ENCODE measurements at regions not wholly inside any gene's neighbourhood (a gene's known extent, or its start where the extent isn't known, plus 50 kb on each side); places are given as distances from the start of the nearest gene placed in this dataset.
"Not testable (repeated sequence)": the region's sequence is repeated elsewhere in the genome, so short reads cannot be mapped to it uniquely, and the experiment has no call there.

DNA sequence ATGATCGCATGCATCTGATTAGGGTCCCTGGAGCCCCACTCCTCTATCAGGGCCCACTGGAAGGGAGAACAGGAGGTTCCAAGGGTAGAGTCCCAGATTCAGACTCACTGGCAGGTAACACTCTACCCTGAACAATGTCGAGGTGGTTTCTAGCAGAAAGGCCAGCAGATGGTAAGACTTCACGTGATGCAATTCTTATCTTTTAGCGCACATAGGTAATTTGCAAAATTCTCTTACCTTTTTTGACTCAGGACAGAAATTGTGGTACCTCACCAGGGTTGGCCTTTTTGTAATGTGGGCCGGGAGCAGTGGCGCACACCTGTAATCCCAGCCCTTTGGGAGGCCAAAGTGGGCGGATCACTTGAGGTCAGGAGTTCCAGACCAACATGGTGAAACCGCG is 228.1 kb upstream of the JARID2 start:
- no TSS peak for BruUV-seq (replicated peaks)
- no peaks in the 10 kb centered on the region for H3K9me3 Mint-ChIP-seq (ENCODE audit: unreplicated experiment)
- H3K4me1 Mint-ChIP-seq (ENCODE audit: low read depth, unreplicated experiment): peaks cover 9% of the 10 kb centered on the region
- H3K27me3 Mint-ChIP-seq (ENCODE audit: insufficient read depth, unreplicated experiment): no peaks in the 10 kb centered on the region
- Histone ChIP-seq H3K27me3 (replicated peaks; ENCODE audit: control insufficient read depth, insufficient read depth, low read length) (no peaks in the 10 kb centered on the region), H3K36me3 (ENCODE audit: control insufficient read depth, insufficient read depth, low read length) (no peaks in the 10 kb centered on the region), H3K4me1 (no peaks in the 10 kb centered on the region), H3K4me3 (ENCODE audit: low read depth, low read length) (no peak overlapping the region), H3K9me3 (no peaks in the 10 kb centered on the region)
- H3K4me3 Mint-ChIP-seq (ENCODE audit: unreplicated experiment): no peak overlapping the region
- intact Hi-C loops (cut with micrococcal nuclease; ENCODE audit: unreplicated experiment): no loop called here
- TF ChIP-seq, protein P1, sequence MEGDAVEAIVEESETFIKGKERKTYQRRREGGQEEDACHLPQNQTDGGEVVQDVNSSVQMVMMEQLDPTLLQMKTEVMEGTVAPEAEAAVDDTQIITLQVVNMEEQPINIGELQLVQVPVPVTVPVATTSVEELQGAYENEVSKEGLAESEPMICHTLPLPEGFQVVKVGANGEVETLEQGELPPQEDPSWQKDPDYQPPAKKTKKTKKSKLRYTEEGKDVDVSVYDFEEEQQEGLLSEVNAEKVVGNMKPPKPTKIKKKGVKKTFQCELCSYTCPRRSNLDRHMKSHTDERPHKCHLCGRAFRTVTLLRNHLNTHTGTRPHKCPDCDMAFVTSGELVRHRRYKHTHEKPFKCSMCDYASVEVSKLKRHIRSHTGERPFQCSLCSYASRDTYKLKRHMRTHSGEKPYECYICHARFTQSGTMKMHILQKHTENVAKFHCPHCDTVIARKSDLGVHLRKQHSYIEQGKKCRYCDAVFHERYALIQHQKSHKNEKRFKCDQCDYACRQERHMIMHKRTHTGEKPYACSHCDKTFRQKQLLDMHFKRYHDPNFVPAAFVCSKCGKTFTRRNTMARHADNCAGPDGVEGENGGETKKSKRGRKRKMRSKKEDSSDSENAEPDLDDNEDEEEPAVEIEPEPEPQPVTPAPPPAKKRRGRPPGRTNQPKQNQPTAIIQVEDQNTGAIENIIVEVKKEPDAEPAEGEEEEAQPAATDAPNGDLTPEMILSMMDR (IDR thresholded peaks at IDR 0.05; ENCODE audit: insufficient read depth in 1 of 2, low read depth in 1 of 2, low read length in 1 of 2, severe bottlenecking in 1 of 2, unreplicated experiment in 1 of 2): no peak
- POLR2A ChIA-PET: no interaction called here
- no peak for DNase-seq
- CTCF ChIA-PET: no interaction called here
- H3K27ac Mint-ChIP-seq (ENCODE audit: unreplicated experiment): no peak overlapping the region
- no peaks in the 10 kb centered on the region for H3K36me3 Mint-ChIP-seq (ENCODE audit: insufficient read depth, unreplicated experiment)

DNA sequence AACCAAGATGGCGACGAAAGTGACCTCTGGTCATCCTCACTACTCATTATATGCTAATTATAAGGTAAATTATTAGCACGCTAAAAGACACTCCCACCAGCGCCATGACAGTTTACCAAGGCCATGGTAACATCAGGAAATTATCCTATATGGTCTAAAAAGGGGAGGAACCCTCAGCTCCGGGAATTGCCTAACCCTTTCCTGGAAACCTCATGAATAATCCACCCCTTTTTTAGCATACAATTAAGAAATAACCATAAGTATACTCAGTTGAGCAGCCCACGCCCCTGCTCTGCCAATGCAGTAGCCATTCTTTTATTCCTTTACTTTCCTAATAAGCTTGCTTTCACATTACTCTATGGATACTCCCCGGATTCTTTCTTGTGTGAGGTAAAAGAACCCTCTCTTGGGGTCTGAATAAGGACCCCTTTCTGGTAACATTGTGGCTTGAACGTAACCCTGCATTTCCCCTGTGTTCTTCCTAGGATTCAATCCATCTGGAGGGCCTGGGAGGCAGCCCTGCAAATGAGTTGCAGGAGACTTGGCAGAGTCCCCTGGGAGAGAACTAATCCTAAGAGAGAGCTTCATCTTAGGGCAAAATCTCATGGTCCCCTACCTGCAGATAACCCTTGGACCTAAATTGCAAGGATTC is 225.6 kb upstream of the JARID2 start:
- Mint-ChIP-seq H3K4me1 (ENCODE audit: low read depth, unreplicated experiment) (peaks cover 9% of the 10 kb centered on the region), H3K4me3 (ENCODE audit: unreplicated experiment) (no peak overlapping the region), H3K27ac (ENCODE audit: unreplicated experiment) (no peak overlapping the region), H3K36me3 (ENCODE audit: insufficient read depth, unreplicated experiment) (no peaks in the 10 kb centered on the region), H3K27me3 (ENCODE audit: insufficient read depth, unreplicated experiment) (no peaks in the 10 kb centered on the region), H3K9me3 (ENCODE audit: unreplicated experiment) (no peaks in the 10 kb centered on the region)
- Histone ChIP-seq H3K36me3 (ENCODE audit: control insufficient read depth, insufficient read depth, low read length) (no peaks in the 10 kb centered on the region), H3K4me3 (ENCODE audit: low read depth, low read length) (no peak overlapping the region), H3K9me3 (no peaks in the 10 kb centered on the region), H3K27me3 (replicated peaks; ENCODE audit: control insufficient read depth, insufficient read depth, low read length) (no peaks in the 10 kb centered on the region), H3K4me1 (no peaks in the 10 kb centered on the region)
- POLR2A ChIA-PET: no interaction called here
- no peak for DNase-seq
- BruUV-seq (replicated peaks): no TSS peak
- TF ChIP-seq, protein P1 (IDR thresholded peaks at IDR 0.05; ENCODE audit: insufficient read depth in 1 of 2, low read depth in 1 of 2, low read length in 1 of 2, severe bottlenecking in 1 of 2, unreplicated experiment in 1 of 2): no peak
- intact Hi-C loops (cut with micrococcal nuclease; ENCODE audit: unreplicated experiment): no loop called here
- CTCF ChIA-PET: no interaction called here

DNA sequence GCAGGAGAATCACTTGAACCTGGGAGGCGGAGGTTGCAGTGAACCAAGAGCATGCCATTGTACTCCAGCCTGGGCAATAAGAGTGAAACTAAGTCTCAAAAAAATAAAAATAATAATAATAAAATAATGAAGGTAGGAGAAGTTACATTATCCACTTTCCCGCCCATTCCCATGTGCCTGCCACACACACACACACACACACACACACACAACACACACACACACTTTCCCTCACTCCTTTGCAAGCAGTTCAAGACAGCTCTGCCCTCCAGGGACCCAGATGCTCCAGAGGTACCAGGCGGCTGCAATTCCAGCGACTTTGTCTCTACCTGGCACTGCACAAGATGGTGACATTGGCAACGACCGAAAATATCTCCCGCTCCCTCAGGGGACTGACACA is 224.8 kb upstream of the JARID2 start:
- TF ChIP-seq, protein P1 (IDR thresholded peaks at IDR 0.05; ENCODE audit: insufficient read depth in 1 of 2, low read depth in 1 of 2, low read length in 1 of 2, severe bottlenecking in 1 of 2, unreplicated experiment in 1 of 2): no peak
- CTCF ChIA-PET: no interaction called here
- Histone ChIP-seq H3K4me3 (ENCODE audit: low read depth, low read length) (no peak overlapping the region), H3K9me3 (no peaks in the 10 kb centered on the region), H3K27me3 (replicated peaks; ENCODE audit: control insufficient read depth, insufficient read depth, low read length) (no peaks in the 10 kb centered on the region), H3K4me1 (no peaks in the 10 kb centered on the region), H3K36me3 (ENCODE audit: control insufficient read depth, insufficient read depth, low read length) (no peaks in the 10 kb centered on the region)
- Mint-ChIP-seq H3K36me3 (ENCODE audit: insufficient read depth, unreplicated experiment) (no peaks in the 10 kb centered on the region), H3K4me1 (ENCODE audit: low read depth, unreplicated experiment) (peaks cover 9% of the 10 kb centered on the region), H3K9me3 (ENCODE audit: unreplicated experiment) (no peaks in the 10 kb centered on the region), H3K27ac (ENCODE audit: unreplicated experiment) (no peak overlapping the region), H3K27me3 (ENCODE audit: insufficient read depth, unreplicated experiment) (no peaks in the 10 kb centered on the region), H3K4me3 (ENCODE audit: unreplicated experiment) (no peak overlapping the region)
- no peak for DNase-seq
- no TSS peak for BruUV-seq (replicated peaks)
- POLR2A ChIA-PET: no interaction called here
- intact Hi-C loops (cut with micrococcal nuclease; ENCODE audit: unreplicated experiment): no loop called here

DNA sequence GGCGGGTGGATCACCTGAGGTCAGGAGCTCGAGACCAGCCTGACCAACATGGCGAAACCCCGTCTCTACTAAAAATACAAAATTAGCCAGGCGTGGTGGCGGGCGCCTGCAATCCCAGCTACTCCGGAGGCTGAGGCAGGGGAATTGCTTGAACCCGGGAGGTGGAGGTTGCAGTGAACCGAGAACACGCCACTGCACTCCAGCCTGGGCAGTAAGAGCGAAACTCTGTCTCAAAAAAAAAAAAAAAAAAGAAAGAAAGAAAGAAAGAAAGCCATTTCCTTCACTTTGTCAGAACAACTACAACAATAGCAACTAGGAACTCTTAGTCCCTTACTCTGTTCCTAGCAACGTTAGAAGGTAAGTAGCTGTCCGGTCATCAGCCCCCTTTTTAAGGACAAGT is 222.9 kb upstream of the JARID2 start:
- BruUV-seq (replicated peaks); H3K4me3 ChIP-seq (ENCODE audit: low read depth, low read length); H3K36me3 ChIP-seq (ENCODE audit: control insufficient read depth, insufficient read depth, low read length); H3K27me3 ChIP-seq (replicated peaks; ENCODE audit: control insufficient read depth, insufficient read depth, low read length); POLR2A ChIA-PET; H3K9me3 Mint-ChIP-seq (ENCODE audit: unreplicated experiment); H3K4me1 ChIP-seq; intact Hi-C loops (cut with micrococcal nuclease; ENCODE audit: unreplicated experiment); H3K9me3 ChIP-seq; H3K36me3 Mint-ChIP-seq (ENCODE audit: insufficient read depth, unreplicated experiment); H3K4me3 Mint-ChIP-seq (ENCODE audit: unreplicated experiment); DNase-seq; H3K27me3 Mint-ChIP-seq (ENCODE audit: insufficient read depth, unreplicated experiment); H3K27ac Mint-ChIP-seq (ENCODE audit: unreplicated experiment): not testable (repeated sequence)
- peaks cover 16% of the 10 kb centered on the region for H3K4me1 Mint-ChIP-seq (ENCODE audit: low read depth, unreplicated experiment)
- CTCF ChIA-PET: interaction anchor here (0.7 kb wide), 1 partner anchor 45 kb away, joined by 8 read pairs; no protein-coding TSS in a partner anchor

All from Caco-2 (cell line).